ENCODE measurements at regions not wholly inside any gene's neighbourhood (a gene's known extent, or its start where the extent isn't known, plus 50 kb on each side); places are given as distances from the start of the nearest gene placed in this dataset.

Small RNAs in the stretch of these regions (microRNA-seq; reads per million reads assigned to microRNA genes)
- gene MIR4303 (0 reads per million in 43 experiments), gene MIR4495 (0 to 0.77 (median 0) reads per million in 43 experiments)
